ENCODE measurements at regions not wholly inside any gene's neighbourhood (a gene's known extent, or its start where the extent isn't known, plus 50 kb on each side); places are given as distances from the start of the nearest gene placed in this dataset.

- no peaks in the 10 kb centered on the region for H3K36me3 ChIP-seq (ENCODE audit: control insufficient read depth in 2 of 2, insufficient read depth in 2 of 2, low read length in 2 of 2)
- H3K4me1 ChIP-seq (ENCODE audit: control insufficient read depth, insufficient read depth, low read length): peaks cover 7% of the 10 kb centered on the region
- no peak overlapping the region for H3K4me3 ChIP-seq (ENCODE audit: low read length in 2 of 2)
- no peaks in the 10 kb centered on the region for H3K9me3 ChIP-seq (ENCODE audit: control insufficient read depth in 2 of 2, low read length in 2 of 2)
- no peaks in the 10 kb centered on the region for H3K27me3 ChIP-seq (ENCODE audit: control insufficient read depth in 1 of 2, insufficient read depth in 2 of 2, low read length in 2 of 2)
- H3K9ac ChIP-seq (ENCODE audit: low read length in 2 of 2): no peak overlapping the region
- no peak overlapping the region for H3K27ac ChIP-seq (ENCODE audit: low read length)
Observed at GRCh38 chr18:34655131-34655530, 55.0 kb upstream of the DTNA start.

GRCh38 chr18:34657860-34658500, 52.1 kb upstream of the DTNA start:
- Histone ChIP-seq H3K27me3 (ENCODE audit: control insufficient read depth in 1 of 2, insufficient read depth in 2 of 2, low read length in 2 of 2) (no peaks in the 10 kb centered on the region), H3K9me3 (ENCODE audit: control insufficient read depth in 2 of 2, low read length in 2 of 2) (no peaks in the 10 kb centered on the region), H3K4me3 (ENCODE audit: low read length in 2 of 2) (no peak overlapping the region), H3K9ac (ENCODE audit: low read length in 2 of 2) (no peak overlapping the region), H3K4me1 (ENCODE audit: control insufficient read depth, insufficient read depth, low read length) (peaks cover 9% of the 10 kb centered on the region), H3K27ac (ENCODE audit: low read length) (peak overlapping the region; percentile 1), H3K36me3 (ENCODE audit: control insufficient read depth in 2 of 2, insufficient read depth in 2 of 2, low read length in 2 of 2) (no peaks in the 10 kb centered on the region)

GRCh38 chr18:34659579-34660517, 50.2 kb upstream of the DTNA start:
- Histone ChIP-seq H3K9ac (ENCODE audit: low read length in 2 of 2) (peak overlapping the region; percentile 51 to 63), H3K9me3 (ENCODE audit: control insufficient read depth in 2 of 2, low read length in 2 of 2) (no peaks in the 10 kb centered on the region), H3K4me1 (ENCODE audit: control insufficient read depth, insufficient read depth, low read length) (peaks cover 9% of the 10 kb centered on the region), H3K4me3 (ENCODE audit: low read length in 2 of 2) (peak overlapping the region in 1 of 2 donors; percentile 1), H3K36me3 (ENCODE audit: control insufficient read depth in 2 of 2, insufficient read depth in 2 of 2, low read length in 2 of 2) (peaks cover 0 to 2% of the 10 kb centered on the region in 2 donors), H3K27ac (ENCODE audit: low read length) (peak overlapping the region; percentile 84), H3K27me3 (ENCODE audit: control insufficient read depth in 1 of 2, insufficient read depth in 2 of 2, low read length in 2 of 2) (no peaks in the 10 kb centered on the region)
